Endothelial cell of umbilical vein (primary cell): ENCODE measurements at regions not wholly inside any gene's neighbourhood (a gene's known extent, or its start where the extent isn't known, plus 50 kb on each side); places are given as distances from the start of the nearest gene placed in this dataset.

Experiments used
- BruUV-seq: library from RNA; stranded (reverse); fragments of 400-500 nt; replicated peaks from 2 replicates; lab custom pipeline; 2021; lab: Mats Ljungman, UMichigan
- CTCF ChIA-PET: fragments of 300-600, 350-600 bp; sonication (Branson Sonifier 250); formaldehyde crosslinking; loops from one replicate; lab custom pipeline; 2021; ENCODE audit warnings: antibody characterized with exemption, inconsistent platforms; lab: Charles Lee
- POLR2A ChIA-PET: fragments of 300-600, 350-600 bp; sonication (Branson Sonifier 250); formaldehyde crosslinking; loops from one replicate; lab custom pipeline; 2021; ENCODE audit warnings: antibody characterized with exemption, inconsistent platforms; lab: Charles Lee
- DNase-seq: peaks from one replicate; pipeline ENCODE4 v3.0.0-alpha.2; 2011; ENCODE audit warnings: low read depth, low spot score
- FAIRE-seq: peaks from 2 replicates; lab custom pipeline; 2011; peaks lifted over from hg19 to GRCh38; lab: Jason Lieb, UNC
- H2AFZ ChIP-seq: 2 replicates; pipeline ENCODE4 v1.6.0; 2012; ENCODE audit warnings: low read depth, low read length, control low read depth, inconsistent platforms
- H3K27ac ChIP-seq: 2 replicates; pipeline ENCODE4 v1.5.1; 2011; ENCODE audit warnings: low read depth, mild to moderate bottlenecking, control low read depth, low read length, moderate library complexity; ENCODE audit not compliant: insufficient read depth
- H3K27me3 ChIP-seq, 2 experiments: 2 replicates each; pipeline versions ENCODE4 v1.6.0 to v1.6.1; 2011; ENCODE audit warnings: low read length in 2 of 2, mixed read lengths in 1 of 2; ENCODE audit not compliant: control insufficient read depth in 2 of 2, insufficient read depth in 2 of 2
- H3K36me3 ChIP-seq, 2 experiments: 2 replicates in 1 of 2; 3 replicates in 1 of 2; pipeline ENCODE4 v1.5.1; 2011; ENCODE audit warnings: low read length in 2 of 2, mild to moderate bottlenecking in 1 of 2, moderate library complexity in 1 of 2; ENCODE audit not compliant: control insufficient read depth in 2 of 2, insufficient read depth in 2 of 2; ENCODE audit errors: extremely low read depth in 1 of 2
- H3K4me1 ChIP-seq: 3 replicates; pipeline ENCODE4 v1.5.1; 2011; ENCODE audit warnings: mild to moderate bottlenecking, low read length; ENCODE audit not compliant: control insufficient read depth, insufficient read depth; ENCODE audit errors: extremely low read depth
- H3K4me2 ChIP-seq: 2 replicates; pipeline ENCODE4 v1.6.1; 2011; ENCODE audit warnings: low read length, control low read depth, mixed read lengths; ENCODE audit not compliant: insufficient read depth
- H3K4me3 ChIP-seq, 3 experiments: fragments of 200-600 bp in 1 of 3; sonication (generic), shearing (Covaris generic) in 1 of 3; replicated peaks in 1 of 3; 2 replicates each; pipeline ENCODE4 v1.5.1; 2011 to 2016; ENCODE audit warnings: control low read depth in 3 of 3, low read length in 3 of 3, mild to moderate bottlenecking in 2 of 3, inconsistent platforms in 1 of 3, low read depth in 1 of 3, moderate library complexity in 1 of 3; ENCODE audit not compliant: insufficient read depth in 1 of 3
- H3K79me2 ChIP-seq: 2 replicates; pipeline ENCODE4 v1.6.0; 2012; ENCODE audit warnings: low read length, inconsistent platforms; ENCODE audit not compliant: control insufficient read depth, insufficient read depth
- H3K9ac ChIP-seq: replicated peaks from 2 replicates; pipeline ENCODE3; 2011; ENCODE audit warnings: low read length, control low read depth; ENCODE audit not compliant: insufficient read depth; ENCODE audit errors: extremely low read depth
- H3K9me1 ChIP-seq: replicated peaks from 3 replicates; pipeline ENCODE4 v1.6.0; 2011; ENCODE audit warnings: mild to moderate bottlenecking, low read length; ENCODE audit not compliant: control insufficient read depth, insufficient read depth; ENCODE audit errors: extremely low read depth
- H3K9me3 ChIP-seq: replicated peaks from 2 replicates; pipeline ENCODE4 v1.5.1; 2012; ENCODE audit warnings: low read length, inconsistent platforms; ENCODE audit not compliant: control insufficient read depth, insufficient read depth
- H4K20me1 ChIP-seq: replicated peaks from 2 replicates; pipeline ENCODE3; 2011; ENCODE audit warnings: mild to moderate bottlenecking, low read length; ENCODE audit not compliant: control insufficient read depth, insufficient read depth; ENCODE audit errors: extremely low read depth
- EZH2 ChIP-seq: IDR thresholded peaks from 2 replicates; pipeline ENCODE4 v1.6.1; 2012; ENCODE audit warnings: borderline replicate concordance, low read depth, mild to moderate bottlenecking, moderate library complexity, low read length, inconsistent platforms; ENCODE audit not compliant: severe bottlenecking
- FOS ChIP-seq: IDR thresholded peaks from 2 replicates; pipeline ENCODE4 v1.6.1; 2011; ENCODE audit warnings: mild to moderate bottlenecking, low read length, moderate library complexity, borderline replicate concordance; ENCODE audit not compliant: insufficient read depth
- GATA2 ChIP-seq: IDR thresholded peaks from 2 replicates; pipeline ENCODE4 v1.7.0; 2011; ENCODE audit warnings: low read depth, mild to moderate bottlenecking, moderate library complexity, mixed read lengths, low read length; ENCODE audit not compliant: insufficient read length, insufficient read depth
- JUN ChIP-seq: IDR thresholded peaks from 2 replicates; pipeline ENCODE4 v1.6.1; 2011; ENCODE audit warnings: borderline replicate concordance, low read depth; ENCODE audit not compliant: insufficient read length, insufficient read depth
- MYC ChIP-seq: IDR thresholded peaks from one replicate; pipeline ENCODE4 v1.6.1; 2011; ENCODE audit warnings: mild to moderate bottlenecking, low read depth, low read length
- POLR2A ChIP-seq: IDR thresholded peaks from 2 replicates; pipeline ENCODE4 v1.6.1; 2012; ENCODE audit warnings: low read depth, mild to moderate bottlenecking, control low read depth, low read length
- POLR2AphosphoS5 ChIP-seq: IDR thresholded peaks from 2 replicates; pipeline ENCODE4 v1.6.1; 2012; ENCODE audit warnings: low read depth, mild to moderate bottlenecking, control low read depth, low read length, moderate library complexity; ENCODE audit not compliant: insufficient read depth
- dilution Hi-C: fragments of 300-500 bp; cut with MboI; formaldehyde crosslinking; loops from one replicate; pipeline ENCODE4 v1.15.0; 2019; ENCODE audit warnings: low sequenced_read_pairs; ENCODE audit not compliant: extremely low pct_ligation_motif_present
- intact Hi-C: fragments of 100-400 bp; cut with micrococcal nuclease; formaldehyde crosslinking; loops from one replicate; pipeline ENCODE4 v1.10.0; 2022
- TF ChIP-seq, protein P1 (sequence below), 2 donors: IDR thresholded peaks; 1 replicate in 1 of 2; 2 replicates in 1 of 2; pipeline ENCODE4 v1.5.1; 2011; ENCODE audit warnings: low read length in 2 of 2, mild to moderate bottlenecking in 2 of 2, moderate library complexity in 2 of 2, control low read depth in 1 of 2, inconsistent platforms in 1 of 2, low read depth in 1 of 2; ENCODE audit not compliant: insufficient read depth in 1 of 2; ENCODE audit errors: extremely low read depth in 1 of 2
- TF ChIP-seq, protein P2 (sequence below): IDR thresholded peaks from 2 replicates; pipeline ENCODE4 v1.6.1; 2011; ENCODE audit not compliant: insufficient read depth, insufficient read length

- POLR2A ChIA-PET = no interaction called here
- Histone ChIP-seq H3K4me1 (no peaks in the 10 kb centered on the region), H3K4me3 (no peak overlapping the region), H3K27me3 (no peaks in the 10 kb centered on the region), H3K9ac (no peak overlapping the region), H3K79me2 (no peaks in the 10 kb centered on the region), H3K36me3 (no peaks in the 10 kb centered on the region), H3K27ac (no peak overlapping the region), H3K9me3 (no peaks in the 10 kb centered on the region), H3K9me1 (no peaks in the 10 kb centered on the region), H4K20me1 (no peaks in the 10 kb centered on the region), H2AFZ (no peak overlapping the region), H3K4me2 (no peak overlapping the region)
- DNase-seq (no peak), FAIRE-seq (no peak)
- CTCF ChIA-PET = no interaction called here
- dilution Hi-C loops (no loop called here), intact Hi-C loops (no loop called here)
- BruUV-seq = no TSS peak
- TF ChIP-seq, protein P1, sequence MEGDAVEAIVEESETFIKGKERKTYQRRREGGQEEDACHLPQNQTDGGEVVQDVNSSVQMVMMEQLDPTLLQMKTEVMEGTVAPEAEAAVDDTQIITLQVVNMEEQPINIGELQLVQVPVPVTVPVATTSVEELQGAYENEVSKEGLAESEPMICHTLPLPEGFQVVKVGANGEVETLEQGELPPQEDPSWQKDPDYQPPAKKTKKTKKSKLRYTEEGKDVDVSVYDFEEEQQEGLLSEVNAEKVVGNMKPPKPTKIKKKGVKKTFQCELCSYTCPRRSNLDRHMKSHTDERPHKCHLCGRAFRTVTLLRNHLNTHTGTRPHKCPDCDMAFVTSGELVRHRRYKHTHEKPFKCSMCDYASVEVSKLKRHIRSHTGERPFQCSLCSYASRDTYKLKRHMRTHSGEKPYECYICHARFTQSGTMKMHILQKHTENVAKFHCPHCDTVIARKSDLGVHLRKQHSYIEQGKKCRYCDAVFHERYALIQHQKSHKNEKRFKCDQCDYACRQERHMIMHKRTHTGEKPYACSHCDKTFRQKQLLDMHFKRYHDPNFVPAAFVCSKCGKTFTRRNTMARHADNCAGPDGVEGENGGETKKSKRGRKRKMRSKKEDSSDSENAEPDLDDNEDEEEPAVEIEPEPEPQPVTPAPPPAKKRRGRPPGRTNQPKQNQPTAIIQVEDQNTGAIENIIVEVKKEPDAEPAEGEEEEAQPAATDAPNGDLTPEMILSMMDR (IDR thresholded peaks at IDR 0.05; ENCODE audit: extremely low read depth in 1 of 2, insufficient read depth in 1 of 2, low read depth in 1 of 2, low read length in 2 of 2) = no peak
- TF ChIP-seq POLR2A (no peak), EZH2 (no peak), MYC (no peak), FOS (no peak), GATA2 (no peak), POLR2AphosphoS5 (no peak), JUN (no peak)
- TF ChIP-seq, protein P2, sequence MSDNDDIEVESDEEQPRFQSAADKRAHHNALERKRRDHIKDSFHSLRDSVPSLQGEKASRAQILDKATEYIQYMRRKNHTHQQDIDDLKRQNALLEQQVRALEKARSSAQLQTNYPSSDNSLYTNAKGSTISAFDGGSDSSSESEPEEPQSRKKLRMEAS = no peak
These were observed 968.5 kb upstream of the GJE1 start for GRCh38 chr6:141164042-141164743.
